Panc1 (cell line): ENCODE measurements at regions not wholly inside any gene's neighbourhood (a gene's known extent, or its start where the extent isn't known, plus 50 kb on each side); places are given as distances from the start of the nearest gene placed in this dataset.

ENCODE experiments used
- POLR2AphosphoS5 ChIP-seq: IDR thresholded peaks from 2 replicates; pipeline ENCODE4 v1.6.1; 2012; ENCODE audit warnings: mild to moderate bottlenecking, low read depth, low read length, moderate library complexity
- TF ChIP-seq, protein P1 (sequence below): fragments of 450-650 bp; IDR thresholded peaks from 2 replicates; pipeline ENCODE4 v1.5.1; 2017; ENCODE audit warnings: mild to moderate bottlenecking
- TF ChIP-seq, protein P2 (sequence below), 2 experiments: IDR thresholded peaks; 2 replicates each; pipeline ENCODE4 v1.6.1; 2011 to 2012; ENCODE audit warnings: low read depth in 2 of 2, control low read depth in 1 of 2, low read length in 1 of 2, mild to moderate bottlenecking in 1 of 2, moderate library complexity in 1 of 2; ENCODE audit not compliant: insufficient read depth in 1 of 2

DNA sequence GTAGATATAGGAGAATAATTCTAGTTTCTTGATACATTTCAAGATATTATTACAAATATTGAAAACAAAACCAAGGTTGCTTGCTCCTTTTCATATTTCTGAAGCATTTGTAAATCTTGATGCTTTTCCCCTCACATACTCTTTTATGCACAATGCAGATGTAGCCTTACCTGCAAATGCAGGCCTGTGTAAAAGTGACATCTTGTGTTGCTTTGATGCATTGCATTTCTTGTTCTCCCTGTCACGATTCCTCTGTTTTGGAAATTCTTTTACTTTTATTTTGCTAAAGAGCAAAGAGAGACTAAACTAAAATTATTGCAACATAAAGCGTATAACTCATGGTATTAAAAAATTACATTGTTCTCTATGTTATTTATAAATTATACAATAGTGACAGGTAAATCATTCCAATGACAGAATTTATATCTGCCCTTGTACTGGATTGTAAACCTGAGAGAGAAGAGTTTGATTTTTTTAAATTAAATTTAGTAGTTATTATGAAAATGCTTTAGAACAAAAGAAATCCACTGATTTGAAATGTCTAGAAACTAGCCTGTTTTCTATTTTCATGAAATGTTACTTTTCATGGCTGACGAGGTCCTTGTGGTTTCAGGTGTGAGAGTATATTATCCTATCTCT lies 970.0 kb downstream of the MAT2B start:
- TF ChIP-seq, protein P1, sequence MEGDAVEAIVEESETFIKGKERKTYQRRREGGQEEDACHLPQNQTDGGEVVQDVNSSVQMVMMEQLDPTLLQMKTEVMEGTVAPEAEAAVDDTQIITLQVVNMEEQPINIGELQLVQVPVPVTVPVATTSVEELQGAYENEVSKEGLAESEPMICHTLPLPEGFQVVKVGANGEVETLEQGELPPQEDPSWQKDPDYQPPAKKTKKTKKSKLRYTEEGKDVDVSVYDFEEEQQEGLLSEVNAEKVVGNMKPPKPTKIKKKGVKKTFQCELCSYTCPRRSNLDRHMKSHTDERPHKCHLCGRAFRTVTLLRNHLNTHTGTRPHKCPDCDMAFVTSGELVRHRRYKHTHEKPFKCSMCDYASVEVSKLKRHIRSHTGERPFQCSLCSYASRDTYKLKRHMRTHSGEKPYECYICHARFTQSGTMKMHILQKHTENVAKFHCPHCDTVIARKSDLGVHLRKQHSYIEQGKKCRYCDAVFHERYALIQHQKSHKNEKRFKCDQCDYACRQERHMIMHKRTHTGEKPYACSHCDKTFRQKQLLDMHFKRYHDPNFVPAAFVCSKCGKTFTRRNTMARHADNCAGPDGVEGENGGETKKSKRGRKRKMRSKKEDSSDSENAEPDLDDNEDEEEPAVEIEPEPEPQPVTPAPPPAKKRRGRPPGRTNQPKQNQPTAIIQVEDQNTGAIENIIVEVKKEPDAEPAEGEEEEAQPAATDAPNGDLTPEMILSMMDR: peak; percentile 62; the same call in 1 of the 2 replicates
- TF ChIP-seq, protein P2, sequence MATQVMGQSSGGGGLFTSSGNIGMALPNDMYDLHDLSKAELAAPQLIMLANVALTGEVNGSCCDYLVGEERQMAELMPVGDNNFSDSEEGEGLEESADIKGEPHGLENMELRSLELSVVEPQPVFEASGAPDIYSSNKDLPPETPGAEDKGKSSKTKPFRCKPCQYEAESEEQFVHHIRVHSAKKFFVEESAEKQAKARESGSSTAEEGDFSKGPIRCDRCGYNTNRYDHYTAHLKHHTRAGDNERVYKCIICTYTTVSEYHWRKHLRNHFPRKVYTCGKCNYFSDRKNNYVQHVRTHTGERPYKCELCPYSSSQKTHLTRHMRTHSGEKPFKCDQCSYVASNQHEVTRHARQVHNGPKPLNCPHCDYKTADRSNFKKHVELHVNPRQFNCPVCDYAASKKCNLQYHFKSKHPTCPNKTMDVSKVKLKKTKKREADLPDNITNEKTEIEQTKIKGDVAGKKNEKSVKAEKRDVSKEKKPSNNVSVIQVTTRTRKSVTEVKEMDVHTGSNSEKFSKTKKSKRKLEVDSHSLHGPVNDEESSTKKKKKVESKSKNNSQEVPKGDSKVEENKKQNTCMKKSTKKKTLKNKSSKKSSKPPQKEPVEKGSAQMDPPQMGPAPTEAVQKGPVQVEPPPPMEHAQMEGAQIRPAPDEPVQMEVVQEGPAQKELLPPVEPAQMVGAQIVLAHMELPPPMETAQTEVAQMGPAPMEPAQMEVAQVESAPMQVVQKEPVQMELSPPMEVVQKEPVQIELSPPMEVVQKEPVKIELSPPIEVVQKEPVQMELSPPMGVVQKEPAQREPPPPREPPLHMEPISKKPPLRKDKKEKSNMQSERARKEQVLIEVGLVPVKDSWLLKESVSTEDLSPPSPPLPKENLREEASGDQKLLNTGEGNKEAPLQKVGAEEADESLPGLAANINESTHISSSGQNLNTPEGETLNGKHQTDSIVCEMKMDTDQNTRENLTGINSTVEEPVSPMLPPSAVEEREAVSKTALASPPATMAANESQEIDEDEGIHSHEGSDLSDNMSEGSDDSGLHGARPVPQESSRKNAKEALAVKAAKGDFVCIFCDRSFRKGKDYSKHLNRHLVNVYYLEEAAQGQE (IDR thresholded peaks at IDR 0.05; ENCODE audit: insufficient read depth in 1 of 2, low read depth in 2 of 2, low read length in 1 of 2): no peak
- TF ChIP-seq POLR2AphosphoS5: no peak
